HEK293T (cell line): ENCODE measurements at regions not wholly inside any gene's neighbourhood (a gene's known extent, or its start where the extent isn't known, plus 50 kb on each side); places are given as distances from the start of the nearest gene placed in this dataset.

Experiments
- CTCF ChIA-PET: fragments of 350-600 bp; formaldehyde crosslinking; extraction: SDS; loops from one replicate; lab custom pipeline; 2021; ENCODE audit warnings: antibody characterized with exemption, inconsistent platforms; lab: Yijun Ruan, JAX
- POLR2A ChIA-PET: fragments of 350-600 bp; formaldehyde crosslinking; extraction: SDS; loops from one replicate; lab custom pipeline; 2020; ENCODE audit warnings: antibody characterized with exemption, inconsistent platforms; lab: Yijun Ruan, JAX
- DNase-seq: peaks from one replicate; pipeline ENCODE4 v3.0.0; 2012; ENCODE audit warnings: mixed read lengths; ENCODE audit errors: extremely low spot score
- ARNT ChIP-seq: fragments of 450-650 bp; IDR thresholded peaks from 2 replicates; pipeline ENCODE4 v1.6.1; 2017; ENCODE audit warnings: mild to moderate bottlenecking
- BHLHE40 ChIP-seq: fragments of 450-650 bp; IDR thresholded peaks from 2 replicates; pipeline ENCODE4 v1.6.1; 2016; ENCODE audit warnings: mild to moderate bottlenecking, moderate library complexity, borderline replicate concordance
- CTBP1 ChIP-seq: fragments of 450-650 bp; IDR thresholded peaks from 2 replicates; pipeline ENCODE4 v1.6.1; 2016; ENCODE audit warnings: borderline replicate concordance
- ELF4 ChIP-seq: fragments of 450-650 bp; IDR thresholded peaks from 2 replicates; pipeline ENCODE4 v1.6.1; 2017; ENCODE audit warnings: antibody characterized with exemption
- FOXA1 ChIP-seq: fragments of 450-650 bp; IDR thresholded peaks from 2 replicates; pipeline ENCODE4 v1.6.1; 2016; ENCODE audit warnings: mild to moderate bottlenecking
- FOXK2 ChIP-seq: fragments of 450-650 bp; IDR thresholded peaks from 2 replicates; pipeline ENCODE4 v1.6.1; 2016; ENCODE audit warnings: mild to moderate bottlenecking
- FOXM1 ChIP-seq: fragments of 450-650 bp; IDR thresholded peaks from 2 replicates; pipeline ENCODE4 v1.6.1; 2017; ENCODE audit warnings: mild to moderate bottlenecking, borderline replicate concordance
- HDGF ChIP-seq: fragments of 450-650 bp; IDR thresholded peaks from 2 replicates; pipeline ENCODE4 v1.6.1; 2017; ENCODE audit warnings: antibody characterized with exemption, borderline replicate concordance
- L3MBTL2 ChIP-seq: fragments of 450-650 bp; conservative IDR thresholded peaks from 2 replicates; pipeline ENCODE4 v1.6.1; 2016; ENCODE audit warnings: mild to moderate bottlenecking
- LEF1 ChIP-seq: fragments of 450-650 bp; IDR thresholded peaks from 2 replicates; pipeline ENCODE4 v1.6.1; 2017; ENCODE audit warnings: mild to moderate bottlenecking, borderline replicate concordance
- NFRKB ChIP-seq: fragments of 450-650 bp; IDR thresholded peaks from 2 replicates; pipeline ENCODE4 v1.6.1; 2016; ENCODE audit warnings: mild to moderate bottlenecking, moderate library complexity
- PKNOX1 ChIP-seq: fragments of 450-650 bp; IDR thresholded peaks from 2 replicates; pipeline ENCODE4 v1.6.1; 2016
- SP1 ChIP-seq: fragments of 450-650 bp; IDR thresholded peaks from 2 replicates; pipeline ENCODE4 v1.6.1; 2017
- SUZ12 ChIP-seq: fragments of 450-650 bp; IDR thresholded peaks from 2 replicates; pipeline ENCODE4 v1.6.1; 2016; ENCODE audit warnings: mild to moderate bottlenecking
- TARDBP ChIP-seq: fragments of 450-650 bp; IDR thresholded peaks from 2 replicates; pipeline ENCODE4 v1.6.1; 2016
- ZNF384 ChIP-seq: fragments of 450-650 bp; IDR thresholded peaks from 2 replicates; pipeline ENCODE4 v1.6.1; 2016

DNA sequence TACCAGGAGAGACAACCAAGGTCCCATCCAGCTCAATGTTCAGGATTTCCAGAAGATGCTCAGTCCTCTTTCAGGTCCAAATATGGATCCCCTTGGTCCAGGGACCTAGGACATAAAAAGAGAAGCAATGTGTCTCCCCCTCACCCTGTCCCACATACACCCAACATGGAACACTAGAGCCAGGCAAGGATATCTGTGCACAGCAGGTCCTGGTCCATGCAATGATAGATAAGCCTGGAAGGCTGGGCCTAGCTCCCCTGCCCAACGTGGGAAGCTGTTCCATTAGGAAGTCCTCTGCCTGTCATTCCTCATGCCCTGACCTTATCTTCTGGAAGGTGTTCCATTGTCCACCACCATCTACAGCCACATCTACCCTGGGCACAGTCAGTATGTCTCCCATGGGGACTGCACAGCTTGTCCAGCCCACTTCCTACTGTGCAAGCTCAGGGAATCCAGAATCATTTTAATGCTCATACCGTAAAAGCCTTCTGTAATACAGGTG is 1434.8 kb downstream of the TBC1D22A start:
- no peak for DNase-seq
- ChIA-PET CTCF (no interaction called here), POLR2A (no interaction called here)
- no peak for TF ChIP-seq ELF4
- TF ChIP-seq LEF1, result no peak
- no peak for TF ChIP-seq FOXK2
- no peak for TF ChIP-seq FOXA1
- TF ChIP-seq SP1, result no peak
- TF ChIP-seq HDGF, result no peak
- TF ChIP-seq ZNF384, result no peak

DNA sequence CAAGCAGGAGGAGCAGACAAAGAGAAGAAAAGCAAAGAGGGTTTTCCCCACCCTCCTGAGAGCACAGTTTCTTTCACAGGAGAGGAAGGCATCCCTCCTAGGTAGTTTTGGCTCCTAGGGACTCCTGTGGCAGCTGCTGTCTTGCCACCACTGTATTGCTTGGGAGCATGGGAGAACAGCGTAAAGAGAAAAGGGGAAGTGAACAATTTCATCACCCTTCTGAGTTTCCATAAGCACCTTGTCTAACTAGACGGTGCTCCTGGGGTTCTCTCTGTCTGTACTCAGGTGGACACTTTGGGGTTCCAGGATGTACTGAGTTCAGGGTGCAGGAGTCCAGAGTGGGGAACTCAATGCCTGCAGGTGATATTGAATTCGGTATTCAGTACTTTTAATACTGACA is 1430.5 kb downstream of the TBC1D22A start:
- no peak for TF ChIP-seq L3MBTL2
- TF ChIP-seq HDGF, result no peak
- no peak for TF ChIP-seq BHLHE40
- TF ChIP-seq NFRKB, result no peak
- TF ChIP-seq PKNOX1, result no peak
- no peak for TF ChIP-seq ZNF384
- no peak for TF ChIP-seq CTBP1
- TF ChIP-seq TARDBP, result no peak
- TF ChIP-seq ARNT, result no peak
- DNase-seq, result no peak
- ChIA-PET POLR2A (no interaction called here), CTCF (no interaction called here)

- CTCF ChIA-PET, result no interaction called here
- POLR2A ChIA-PET, result no interaction called here
- no peak for TF ChIP-seq PKNOX1
- TF ChIP-seq ELF4, result no peak
- TF ChIP-seq ZNF384, result no peak
- no peak for TF ChIP-seq HDGF
- TF ChIP-seq NFRKB, result no peak
- TF ChIP-seq FOXA1, result no peak
- no peak for TF ChIP-seq ARNT
- no peak for DNase-seq
These were observed 1429.6 kb downstream of the TBC1D22A start for GRCh38 chr22:48192071-48192470.

DNA sequence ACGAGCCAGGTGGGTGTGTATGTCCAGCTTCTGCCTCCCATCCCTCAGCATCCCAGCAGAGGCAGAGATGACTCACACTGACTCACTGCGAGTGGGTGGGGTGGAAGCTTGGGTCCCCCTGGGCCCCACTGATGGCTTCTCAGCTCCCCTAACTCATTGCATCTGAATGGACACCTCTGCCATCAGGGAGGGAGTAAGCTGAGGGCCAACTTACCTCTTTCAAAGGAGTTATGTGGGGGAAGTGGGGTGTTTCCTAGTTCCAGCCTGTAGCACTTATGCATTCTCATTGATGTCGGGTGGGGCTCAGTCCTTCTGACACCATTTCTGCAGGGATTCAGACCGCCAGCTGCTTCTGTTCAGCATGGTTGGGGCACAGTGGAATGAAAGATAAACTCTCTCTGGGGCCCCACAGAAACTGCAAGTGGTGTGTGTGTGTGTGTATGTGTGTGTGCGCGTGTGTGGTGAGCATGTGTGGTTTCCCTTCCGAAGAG is 1425.8 kb downstream of the TBC1D22A start:
- ChIA-PET CTCF (no interaction called here), POLR2A (no interaction called here)
- TF ChIP-seq ARNT, result no peak
- no peak for TF ChIP-seq CTBP1
- no peak for TF ChIP-seq LEF1
- TF ChIP-seq HDGF, result no peak
- no peak for TF ChIP-seq SUZ12
- TF ChIP-seq L3MBTL2, result no peak
- no peak for TF ChIP-seq NFRKB
- no peak for TF ChIP-seq FOXK2
- no peak for TF ChIP-seq PKNOX1
- no peak for TF ChIP-seq ZNF384
- no peak for TF ChIP-seq FOXA1
- no peak for TF ChIP-seq ELF4
- TF ChIP-seq BHLHE40, result no peak
- TF ChIP-seq FOXM1, result no peak
- no peak for TF ChIP-seq TARDBP
- DNase-seq, result no peak

DNA sequence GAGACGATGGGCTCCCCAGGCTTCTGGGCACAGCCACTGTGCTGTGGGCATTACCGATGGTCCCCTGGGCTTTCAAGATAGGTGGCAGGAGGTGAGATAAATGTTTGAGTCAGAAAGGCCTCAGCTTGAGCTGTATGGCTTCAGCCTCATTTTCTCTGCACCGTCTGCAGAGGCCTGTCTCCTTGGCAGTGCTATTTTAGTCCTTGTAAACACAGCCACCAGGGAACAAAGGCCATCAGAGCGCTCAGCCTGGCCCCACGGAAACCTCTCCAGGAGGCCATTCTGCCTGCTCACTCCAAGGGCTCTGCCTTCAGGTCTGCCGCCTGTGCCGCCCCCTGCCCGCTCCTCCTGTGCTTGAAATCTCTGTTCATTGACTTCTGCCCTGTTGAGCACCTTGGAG is 1424.9 kb downstream of the TBC1D22A start:
- TF ChIP-seq BHLHE40, result no peak
- ChIA-PET POLR2A (no interaction called here), CTCF (no interaction called here)
- DNase-seq, result no peak

DNA sequence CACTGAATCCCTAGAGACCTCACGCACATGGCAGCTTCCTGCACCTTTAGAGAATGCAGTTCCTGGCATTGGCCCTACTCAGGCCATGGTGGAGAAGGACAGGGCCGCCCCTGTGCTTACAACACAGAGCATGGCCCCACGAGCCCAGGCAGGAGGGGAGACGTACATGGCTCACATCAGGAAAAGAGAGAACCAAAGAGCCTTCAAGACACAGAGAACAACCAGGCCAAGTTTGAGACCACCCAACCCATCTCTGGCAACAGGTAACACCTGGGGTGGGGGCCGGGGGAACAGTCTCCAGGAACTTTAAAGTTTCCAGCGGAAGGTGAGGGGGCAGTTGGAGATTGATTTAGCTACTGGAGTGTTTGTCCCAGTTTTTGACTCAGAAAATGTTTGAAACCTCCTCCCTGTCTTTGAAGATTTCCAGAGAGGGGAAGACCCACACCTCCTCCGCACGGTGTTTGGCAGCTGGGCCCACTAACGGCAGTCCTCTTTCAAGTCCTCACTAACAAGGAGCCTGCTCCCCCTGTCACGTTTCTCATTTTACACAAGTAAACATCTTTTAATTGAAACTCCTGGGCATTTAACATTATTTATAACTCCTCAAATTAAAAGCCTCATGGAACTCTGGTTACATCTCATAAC is 1423.8 kb downstream of the TBC1D22A start:
- ChIA-PET POLR2A (no interaction called here), CTCF (no interaction called here)
- TF ChIP-seq NFRKB (no peak), ELF4 (no peak), CTBP1 (no peak), TARDBP (no peak), L3MBTL2 (no peak), BHLHE40 (no peak), FOXK2 (no peak), FOXM1 (no peak), ZNF384 (no peak), FOXA1 (no peak), HDGF (no peak), ARNT (no peak)
- no peak for DNase-seq
